Kidney (tissue), 13 donors: ENCODE measurements at regions not wholly inside any gene's neighbourhood (a gene's known extent, or its start where the extent isn't known, plus 50 kb on each side); places are given as distances from the start of the nearest gene placed in this dataset.
A peak's percentile ranks its signal among the peaks of the same experiment; 100 is the strongest.

Experiments used
- DNase-seq, 5 donors: peaks; one replicate each; pipeline ENCODE4 v3.0.0-alpha.2; 2013 to 2020
- FAIRE-seq: peaks from 2 replicates; lab custom pipeline; 2012; peaks lifted over from hg19 to GRCh38; lab: Jason Lieb, UNC
- H3K27ac ChIP-seq, 2 donors: one replicate each; pipeline ENCODE4 v1.7.0; 2013; ENCODE audit warnings: low read depth in 2 of 2, low read length in 2 of 2, inconsistent platforms in 1 of 2
- H3K27me3 ChIP-seq: one replicate; pipeline ENCODE4 v1.7.1; 2013; ENCODE audit warnings: low read length, inconsistent platforms; ENCODE audit not compliant: control insufficient read depth, insufficient read depth
- H3K36me3 ChIP-seq, 3 donors: one replicate each; pipeline versions ENCODE4 v1.7.0 to v1.7.1; 2013; ENCODE audit warnings: low read length in 3 of 3, control low read depth in 1 of 3, inconsistent platforms in 1 of 3; ENCODE audit not compliant: insufficient read depth in 3 of 3, control insufficient read depth in 2 of 3
- H3K4me1 ChIP-seq, 3 donors: one replicate each; pipeline versions ENCODE4 v1.7.0 to v1.7.1; 2013; ENCODE audit warnings: low read length in 3 of 3, inconsistent platforms in 1 of 3, low read depth in 1 of 3; ENCODE audit not compliant: control insufficient read depth in 2 of 3, insufficient read depth in 2 of 3
- H3K4me3 ChIP-seq, 3 donors: one replicate each; pipeline versions ENCODE4 v1.7.0 to v1.8.1; 2013; ENCODE audit warnings: low read length in 3 of 3, control low read depth in 1 of 3, inconsistent platforms in 1 of 3
- H3K9ac ChIP-seq, 3 donors: one replicate each; pipeline versions ENCODE4 v1.7.0 to v1.7.1; 2013; ENCODE audit warnings: low read length in 3 of 3, control low read depth in 1 of 3, inconsistent platforms in 1 of 3
- H3K9me3 ChIP-seq, 3 donors: one replicate each; pipeline versions ENCODE4 v1.7.0 to v1.7.1; 2013; ENCODE audit warnings: low read length in 3 of 3, control low read depth in 1 of 3, inconsistent platforms in 1 of 3; ENCODE audit not compliant: control insufficient read depth in 2 of 3, insufficient read depth in 1 of 3
- intact Hi-C: fragments of 100-400 bp; cut with DNase I; formaldehyde crosslinking; loops from one replicate; pipeline ENCODE4 v1.11.1; 2022
- TF ChIP-seq, protein P1 (sequence below): IDR thresholded peaks from 3 replicates; pipeline ENCODE4 v1.5.1; 2012; ENCODE audit warnings: mild to moderate bottlenecking, moderate library complexity, borderline replicate concordance; ENCODE audit not compliant: insufficient read depth; ENCODE audit errors: extremely low read depth
- donor health status: control.
- donor health status: control.
- donor health status: control.
- donor health status: control.
- donor health status: control.
- donor health status: DM: yes; HTN: yes; CAD: no.
- donor health status: Normal renal cell carcinoma (clear cell type).

DNA sequence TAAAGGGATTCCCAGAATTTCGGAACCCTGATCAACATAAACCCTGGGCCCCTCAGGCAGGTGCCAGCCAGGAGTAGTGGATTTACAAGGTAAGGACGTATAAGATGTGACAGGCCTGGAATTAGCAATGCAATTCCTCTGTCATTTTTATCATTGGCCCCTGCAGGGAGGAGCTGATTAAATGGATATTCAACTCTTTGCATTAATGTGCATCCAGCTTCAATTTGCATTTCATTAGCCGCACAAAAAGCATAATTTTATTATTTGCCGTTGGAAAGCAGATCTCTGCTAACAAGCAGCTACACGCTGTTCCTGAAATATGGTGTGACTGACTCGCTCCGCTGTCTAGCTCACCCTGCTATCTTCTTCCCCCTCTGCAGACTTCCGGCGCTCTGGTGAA is 195.8 kb downstream of the RPS24 start:
- Histone ChIP-seq H3K27me3 (no peaks in the 10 kb centered on the region), H3K36me3 (no peaks in the 10 kb centered on the region), H3K27ac (no peak overlapping the region), H3K4me3 (no peak overlapping the region), H3K9ac (no peak overlapping the region), H3K9me3 (no peaks in the 10 kb centered on the region), H3K4me1 (no peaks in the 10 kb centered on the region)
- intact Hi-C loops: no loop called here
- no peak for FAIRE-seq
- TF ChIP-seq, protein P1, sequence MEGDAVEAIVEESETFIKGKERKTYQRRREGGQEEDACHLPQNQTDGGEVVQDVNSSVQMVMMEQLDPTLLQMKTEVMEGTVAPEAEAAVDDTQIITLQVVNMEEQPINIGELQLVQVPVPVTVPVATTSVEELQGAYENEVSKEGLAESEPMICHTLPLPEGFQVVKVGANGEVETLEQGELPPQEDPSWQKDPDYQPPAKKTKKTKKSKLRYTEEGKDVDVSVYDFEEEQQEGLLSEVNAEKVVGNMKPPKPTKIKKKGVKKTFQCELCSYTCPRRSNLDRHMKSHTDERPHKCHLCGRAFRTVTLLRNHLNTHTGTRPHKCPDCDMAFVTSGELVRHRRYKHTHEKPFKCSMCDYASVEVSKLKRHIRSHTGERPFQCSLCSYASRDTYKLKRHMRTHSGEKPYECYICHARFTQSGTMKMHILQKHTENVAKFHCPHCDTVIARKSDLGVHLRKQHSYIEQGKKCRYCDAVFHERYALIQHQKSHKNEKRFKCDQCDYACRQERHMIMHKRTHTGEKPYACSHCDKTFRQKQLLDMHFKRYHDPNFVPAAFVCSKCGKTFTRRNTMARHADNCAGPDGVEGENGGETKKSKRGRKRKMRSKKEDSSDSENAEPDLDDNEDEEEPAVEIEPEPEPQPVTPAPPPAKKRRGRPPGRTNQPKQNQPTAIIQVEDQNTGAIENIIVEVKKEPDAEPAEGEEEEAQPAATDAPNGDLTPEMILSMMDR: no peak
- DNase-seq: no peak

DNA sequence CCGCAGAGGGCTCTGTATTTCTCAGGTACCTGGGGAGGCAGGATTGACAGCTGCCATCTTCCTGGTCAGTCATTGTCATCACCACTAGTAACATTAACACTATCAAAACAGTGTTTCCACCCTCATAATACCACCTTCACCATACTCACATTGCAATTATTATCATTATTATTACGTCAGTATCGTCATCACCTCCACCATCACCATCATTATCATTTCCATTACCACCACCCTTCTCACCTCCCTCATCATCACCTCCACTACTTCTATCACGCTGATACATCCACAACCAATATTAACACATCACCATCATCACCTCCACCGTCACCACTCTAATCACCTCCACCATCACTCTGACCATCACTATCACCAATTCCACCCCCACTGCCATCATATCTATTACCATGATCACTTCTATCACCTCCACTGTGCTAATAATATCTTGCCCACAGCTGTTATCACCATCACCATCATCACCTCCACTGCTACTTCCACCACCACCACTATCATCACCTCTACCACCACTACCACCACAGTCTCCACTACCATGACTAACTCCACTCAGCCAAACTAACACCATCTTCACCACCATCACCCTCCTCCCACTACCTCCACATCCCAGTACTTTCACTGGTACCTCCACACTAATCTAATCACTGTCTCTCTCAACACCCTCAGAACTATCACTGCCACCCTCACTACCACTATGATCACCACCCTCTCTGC is 196.4 kb downstream of the RPS24 start:
- DNase-seq (no peak), FAIRE-seq (no peak)
- TF ChIP-seq, protein P1: no peak
- H3K36me3 ChIP-seq: no peaks in the 10 kb centered on the region
- H3K4me1 ChIP-seq: no peaks in the 10 kb centered on the region
- intact Hi-C loops: no loop called here
- H3K27ac ChIP-seq: no peak overlapping the region
- no peaks in the 10 kb centered on the region for H3K27me3 ChIP-seq
- no peak overlapping the region for H3K4me3 ChIP-seq
- H3K9me3 ChIP-seq: no peaks in the 10 kb centered on the region
- no peak overlapping the region for H3K9ac ChIP-seq

DNA sequence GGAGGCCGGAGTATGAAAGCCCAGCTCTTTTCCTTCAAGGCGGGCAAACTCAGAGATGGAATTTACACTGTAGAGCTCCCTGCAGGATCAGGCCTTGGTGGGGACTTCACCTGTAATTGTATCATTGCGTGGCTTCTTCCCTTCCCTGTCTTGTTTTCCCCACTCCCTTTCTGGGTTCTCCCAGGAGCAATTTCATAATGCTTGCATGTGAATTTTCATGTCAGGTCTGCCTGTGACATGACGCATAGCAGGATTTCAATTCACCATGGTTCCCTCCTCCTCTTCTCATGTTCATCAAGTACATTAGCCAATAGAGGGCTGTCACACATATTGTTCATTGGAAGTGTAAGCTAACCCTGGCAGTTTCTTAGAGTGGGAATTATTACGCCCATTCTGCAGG is 197.7 kb downstream of the RPS24 start:
- intact Hi-C loops: no loop called here
- no peak for DNase-seq
- H3K27me3 ChIP-seq: no peaks in the 10 kb centered on the region
- no peaks in the 10 kb centered on the region for H3K9me3 ChIP-seq
- no peaks in the 10 kb centered on the region for H3K36me3 ChIP-seq
- TF ChIP-seq, protein P1: no peak
- no peak overlapping the region for H3K27ac ChIP-seq
- H3K4me1 ChIP-seq: no peaks in the 10 kb centered on the region
- no peak for FAIRE-seq
- H3K4me3 ChIP-seq: no peak overlapping the region
- no peak overlapping the region for H3K9ac ChIP-seq

DNA sequence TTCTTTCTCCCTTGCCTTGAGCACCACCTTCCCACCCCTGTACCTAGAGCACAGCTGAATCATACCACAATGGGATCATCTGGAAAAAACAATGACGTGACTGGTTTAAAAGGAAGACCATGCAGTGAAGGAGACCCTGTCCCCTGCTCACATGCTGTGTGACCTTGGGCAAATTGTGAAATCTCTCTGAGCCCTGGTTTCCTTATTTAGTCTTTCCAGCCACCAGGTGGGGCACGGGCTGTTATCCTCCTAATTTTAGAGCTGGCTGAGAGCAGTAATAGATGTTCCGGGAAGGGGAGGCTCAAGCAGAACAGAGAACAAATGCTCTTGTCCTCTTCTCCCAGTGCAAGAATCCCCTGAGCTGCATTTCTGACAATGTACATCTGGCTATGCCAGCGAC is 198.3 kb downstream of the RPS24 start:
- intact Hi-C loops: no loop called here
- no peak overlapping the region for H3K9ac ChIP-seq
- TF ChIP-seq, protein P1: no peak

More for the DNA sequence above, 198.3 kb downstream of the RPS24 start:
- FAIRE-seq (no peak), DNase-seq (peak in 2 of 5 donors; percentile 36 to 70)
- no peak overlapping the region for H3K27ac ChIP-seq
- H3K4me1 ChIP-seq: no peaks in the 10 kb centered on the region
- H3K36me3 ChIP-seq: no peaks in the 10 kb centered on the region
- no peak overlapping the region for H3K4me3 ChIP-seq
- no peaks in the 10 kb centered on the region for H3K27me3 ChIP-seq
- H3K9me3 ChIP-seq: no peaks in the 10 kb centered on the region
